Epithelial cell of prostate (primary cell): ENCODE measurements at regions not wholly inside any gene's neighbourhood (a gene's known extent, or its start where the extent isn't known, plus 50 kb on each side); places are given as distances from the start of the nearest gene placed in this dataset.

Experiments
- DNase-seq: peaks from one replicate; pipeline ENCODE4 v3.0.0-alpha.2; 2011; ENCODE audit warnings: low read depth, low spot score
- H3K27ac ChIP-seq: fragments of 450-650 bp; 2 replicates; pipeline ENCODE4 v1.5.1; 2017; ENCODE audit warnings: mild to moderate bottlenecking

GRCh38 chr15:93517176-93517575 is 428.2 kb upstream of the RGMA start:
- DNase-seq, result no peak
- H3K27ac ChIP-seq, result no peak overlapping the region

DNA sequence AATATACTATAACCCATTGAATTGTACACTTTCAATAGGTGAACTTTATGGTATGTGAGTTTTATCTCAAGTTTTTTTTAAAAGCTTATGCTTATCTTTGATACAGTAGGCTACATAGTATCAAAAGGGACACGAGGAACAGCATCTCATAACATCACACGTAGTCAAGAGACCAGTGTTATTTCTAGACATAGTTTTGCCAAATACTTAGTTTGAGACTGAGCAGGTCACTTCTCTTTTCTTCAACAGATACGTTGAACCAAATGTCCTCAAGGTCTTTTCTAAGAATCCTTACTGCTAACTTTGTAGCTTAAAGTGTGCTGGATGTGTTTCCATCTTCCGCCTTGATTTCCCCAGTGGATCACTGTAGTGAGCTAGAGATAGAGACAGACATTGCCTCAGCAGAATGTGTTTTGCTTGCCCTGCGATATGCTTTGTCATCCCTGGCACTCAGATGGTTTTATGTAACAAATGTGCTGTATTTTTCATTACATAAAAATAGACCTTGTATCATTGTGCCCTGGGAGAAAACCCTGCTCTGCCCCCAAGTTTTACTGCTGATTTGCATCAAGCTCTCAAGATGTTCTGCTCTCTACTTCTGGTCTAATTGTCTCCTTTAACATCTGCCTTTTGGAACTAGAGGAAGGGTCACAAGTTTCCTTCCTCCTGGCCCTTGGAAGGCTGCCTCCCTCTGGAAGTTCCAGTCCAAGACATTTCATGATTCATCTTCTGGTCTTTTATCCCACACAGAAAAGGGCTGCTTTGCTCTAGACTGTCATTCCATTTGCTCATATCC is 426.4 kb upstream of the RGMA start:
- DNase-seq, result no peak
- H3K27ac ChIP-seq, result no peak overlapping the region

DNA sequence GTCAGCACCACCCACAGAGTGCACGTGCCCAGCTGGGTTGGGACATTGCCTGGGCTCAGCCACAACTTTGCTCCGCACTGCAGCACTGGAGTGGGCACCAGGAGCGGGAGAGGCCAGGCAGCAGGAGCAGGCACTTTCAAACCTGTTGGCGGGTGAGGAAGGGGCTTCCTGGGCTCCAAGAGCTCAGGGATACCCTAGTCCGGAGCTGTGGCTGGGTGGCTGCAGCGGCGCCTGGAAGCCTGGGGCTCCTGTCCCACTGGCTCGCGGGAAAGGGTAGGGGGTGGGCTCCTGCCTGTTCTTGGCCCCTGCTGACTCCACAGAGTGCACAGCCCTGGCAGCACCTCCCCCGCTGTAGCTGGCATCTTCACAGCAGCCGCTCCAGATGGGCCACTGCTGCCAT is 417.6 kb upstream of the RGMA start:
- DNase-seq, result no peak
- no peak overlapping the region for H3K27ac ChIP-seq

- DNase-seq, result no peak
- H3K27ac ChIP-seq, result no peak overlapping the region
These were observed 416.5 kb upstream of the RGMA start for GRCh38 chr15:93505506-93505905.

GRCh38 chr15:93501946-93502345 is 412.9 kb upstream of the RGMA start:
- no peak overlapping the region for H3K27ac ChIP-seq
- DNase-seq, result no peak

DNA sequence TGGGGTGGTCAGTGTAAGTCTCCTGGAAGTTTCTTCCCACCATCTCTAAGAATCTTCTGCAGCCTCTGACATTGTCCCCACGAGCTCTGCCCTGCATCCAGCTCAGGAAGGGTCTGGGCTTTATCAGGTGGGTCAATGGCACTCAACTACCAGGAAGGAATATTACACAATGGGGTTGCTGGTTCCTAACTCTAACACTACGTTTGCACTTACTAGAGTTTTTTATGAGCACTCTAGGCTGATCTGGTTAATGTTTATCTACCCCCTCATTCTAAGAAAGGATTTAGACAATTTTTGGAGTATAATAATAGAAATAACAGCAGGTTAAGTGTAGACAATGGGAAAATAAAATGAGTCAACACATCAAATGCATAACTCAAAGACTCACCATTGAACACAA is 411.1 kb upstream of the RGMA start:
- no peak overlapping the region for H3K27ac ChIP-seq
- no peak for DNase-seq

- peak overlapping the region; percentile 45 for H3K27ac ChIP-seq
- DNase-seq, result no peak
These were observed 408.3 kb upstream of the RGMA start for GRCh38 chr15:93497291-93497690.

DNA sequence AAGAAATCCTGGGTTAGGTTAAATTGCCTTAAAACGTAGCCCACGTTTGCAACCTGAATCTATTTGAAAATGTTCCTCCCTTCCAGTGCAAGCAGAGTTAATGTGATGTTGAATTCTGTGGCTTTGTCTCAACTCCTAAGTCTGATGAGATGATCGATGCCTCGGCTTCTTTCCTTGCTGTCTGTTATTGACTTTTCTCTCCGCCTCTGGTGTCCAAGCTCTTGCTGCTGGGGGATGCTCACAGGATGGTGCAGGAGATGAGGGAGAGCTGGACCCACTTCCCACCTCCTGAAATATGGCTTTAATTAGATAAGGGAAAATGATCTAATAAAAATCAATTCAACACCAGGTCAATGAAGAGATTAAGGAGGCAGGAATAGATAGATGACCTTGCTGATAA is 407.9 kb upstream of the RGMA start:
- no peak for DNase-seq
- peak overlapping the region; percentile 45 for H3K27ac ChIP-seq

GRCh38 chr15:93495799-93496637 is 407.0 kb upstream of the RGMA start:
- DNase-seq, result no peak
- H3K27ac ChIP-seq, result peak overlapping the region; percentile 45

DNA sequence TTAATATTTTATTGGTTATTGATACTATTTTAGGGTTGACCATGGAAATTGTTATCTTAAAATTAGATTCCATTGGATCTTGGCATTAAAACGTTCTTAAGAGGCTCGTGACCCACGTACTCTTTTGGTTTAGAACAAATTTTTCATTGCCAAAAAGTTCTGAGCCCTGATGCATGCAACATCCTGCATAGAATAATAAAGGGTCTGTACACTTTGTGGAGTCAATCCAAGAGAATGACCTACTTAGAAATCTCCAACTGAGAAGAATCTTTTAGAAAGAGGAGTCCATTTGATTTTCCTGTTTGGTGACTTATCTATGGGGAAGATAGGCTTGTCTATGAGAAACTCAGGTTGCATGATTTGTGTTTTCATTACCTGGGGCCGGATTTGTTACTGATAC is 404.2 kb upstream of the RGMA start:
- no peak overlapping the region for H3K27ac ChIP-seq
- no peak for DNase-seq

- no peak overlapping the region for H3K27ac ChIP-seq
- no peak for DNase-seq
These were observed 402.3 kb upstream of the RGMA start for GRCh38 chr15:93491291-93491690.

GRCh38 chr15:93488296-93488713 is 399.3 kb upstream of the RGMA start:
- no peak overlapping the region for H3K27ac ChIP-seq
- DNase-seq, result no peak

- no peak overlapping the region for H3K27ac ChIP-seq
- no peak for DNase-seq
These were observed 397.6 kb upstream of the RGMA start for GRCh38 chr15:93486407-93487117.

DNA sequence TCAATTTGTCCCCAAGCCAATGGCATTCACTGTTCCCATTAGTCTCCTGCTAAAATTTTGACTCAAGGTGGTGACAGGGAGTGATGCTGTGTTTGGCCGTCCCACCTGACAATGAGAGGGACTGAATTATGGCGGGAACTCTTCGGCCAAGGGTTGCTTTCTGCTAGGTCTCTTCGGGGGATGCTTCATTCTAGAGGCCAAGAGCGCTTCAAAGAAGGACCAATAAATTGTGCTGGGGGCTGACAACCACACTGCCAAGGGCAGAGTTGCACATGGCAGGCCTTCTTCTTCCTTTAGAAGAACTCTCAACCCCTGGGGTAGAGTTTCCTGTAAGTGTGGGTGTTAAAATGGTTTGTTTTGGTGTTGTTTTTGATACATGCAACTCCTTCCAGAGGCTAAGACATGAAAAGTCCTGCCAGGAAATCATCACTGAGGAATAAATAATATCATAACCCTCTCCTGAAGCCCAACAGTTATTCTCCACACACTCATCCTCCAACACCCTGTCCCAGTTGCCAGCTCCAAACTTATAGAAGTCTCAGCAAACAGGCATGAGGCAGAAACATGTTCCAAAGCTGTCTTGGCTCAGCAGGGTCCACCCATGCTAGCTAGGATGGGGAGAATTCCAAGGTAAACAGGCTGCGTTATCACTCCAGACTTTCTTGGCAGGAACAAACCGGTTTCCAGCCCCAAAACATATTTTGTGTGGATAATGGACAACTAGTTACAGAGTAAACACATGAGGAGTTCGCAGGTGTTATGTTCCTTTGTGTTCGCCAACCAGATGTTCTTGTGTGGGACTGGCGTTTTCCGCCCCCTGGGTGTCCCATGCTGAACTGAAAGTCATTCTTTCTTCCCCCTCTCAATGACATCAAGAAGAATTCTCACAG is 396.7 kb upstream of the RGMA start:
- no peak overlapping the region for H3K27ac ChIP-seq
- no peak for DNase-seq

GRCh38 chr15:93483923-93484322 is 394.9 kb upstream of the RGMA start:
- no peak for DNase-seq
- no peak overlapping the region for H3K27ac ChIP-seq

DNA sequence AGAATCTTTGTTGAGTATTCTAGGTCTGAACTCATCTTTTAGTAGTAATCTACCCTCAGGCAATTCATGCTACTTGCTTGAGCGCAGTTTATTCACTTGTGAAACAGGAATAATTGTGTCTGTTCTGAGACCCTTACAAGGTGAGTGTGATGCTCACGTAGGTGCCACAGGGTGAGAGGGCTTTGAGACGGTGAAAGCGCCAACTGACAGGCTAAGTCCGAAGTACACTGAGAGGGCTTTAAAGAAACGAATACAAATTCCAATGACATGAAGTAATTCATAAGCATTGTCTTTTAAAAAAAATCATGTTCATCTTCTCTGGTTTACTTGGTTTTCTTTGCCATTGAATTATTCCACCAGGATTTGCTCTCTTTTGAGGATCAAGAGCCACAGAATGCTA is 393.7 kb upstream of the RGMA start:
- DNase-seq, result no peak
- H3K27ac ChIP-seq, result no peak overlapping the region

GRCh38 chr15:93479715-93480114 is 390.7 kb upstream of the RGMA start:
- no peak overlapping the region for H3K27ac ChIP-seq
- DNase-seq, result no peak

DNA sequence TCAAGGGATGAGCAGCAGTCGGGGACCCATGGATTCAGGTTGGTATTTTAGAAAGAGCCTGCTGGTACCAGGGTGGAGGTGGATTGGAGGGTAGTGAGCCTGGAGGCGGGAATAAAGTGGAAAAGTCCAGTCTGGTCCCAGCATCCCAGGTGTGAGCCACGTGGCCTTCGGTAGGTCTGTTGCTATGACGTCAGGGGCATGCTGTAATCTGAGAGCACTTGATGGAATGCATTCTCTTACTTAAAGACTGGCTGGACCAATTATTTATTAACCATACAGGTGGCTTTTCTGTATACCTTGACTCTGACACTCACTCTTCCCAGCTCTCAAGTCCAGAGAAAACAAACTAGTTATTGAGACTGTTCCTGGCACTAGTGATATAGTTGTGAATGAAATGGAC is 389.9 kb upstream of the RGMA start:
- no peak overlapping the region for H3K27ac ChIP-seq

GRCh38 chr15:93477721-93478120 is 388.7 kb upstream of the RGMA start:
- no peak overlapping the region for H3K27ac ChIP-seq
- no peak for DNase-seq

More for the DNA sequence above, 389.9 kb upstream of the RGMA start:
- DNase-seq, result no peak

DNA sequence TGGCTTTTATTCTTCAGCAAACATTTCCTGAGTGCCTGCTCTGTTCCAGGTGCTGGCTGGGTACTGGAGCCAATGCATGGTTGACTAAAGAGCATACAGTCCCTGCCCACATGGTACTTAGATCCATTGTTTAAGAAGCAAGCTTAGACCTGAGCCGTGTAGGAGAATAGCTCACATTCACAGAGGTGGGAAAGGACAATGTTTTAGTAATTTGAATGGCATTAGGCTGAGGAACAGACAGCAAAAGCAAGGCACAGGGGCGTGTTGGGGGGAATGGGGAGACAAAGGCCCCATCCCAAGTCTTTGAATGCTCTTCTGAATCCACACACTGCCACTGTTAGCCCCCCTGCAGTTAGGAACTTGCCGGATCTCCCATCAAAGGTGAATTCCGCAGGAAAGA is 388.2 kb upstream of the RGMA start:
- no peak for DNase-seq
- peak overlapping the region; percentile 47 for H3K27ac ChIP-seq
